ENCODE measurements at regions not wholly inside any gene's neighbourhood (a gene's known extent, or its start where the extent isn't known, plus 50 kb on each side); places are given as distances from the start of the nearest gene placed in this dataset.

DNA sequence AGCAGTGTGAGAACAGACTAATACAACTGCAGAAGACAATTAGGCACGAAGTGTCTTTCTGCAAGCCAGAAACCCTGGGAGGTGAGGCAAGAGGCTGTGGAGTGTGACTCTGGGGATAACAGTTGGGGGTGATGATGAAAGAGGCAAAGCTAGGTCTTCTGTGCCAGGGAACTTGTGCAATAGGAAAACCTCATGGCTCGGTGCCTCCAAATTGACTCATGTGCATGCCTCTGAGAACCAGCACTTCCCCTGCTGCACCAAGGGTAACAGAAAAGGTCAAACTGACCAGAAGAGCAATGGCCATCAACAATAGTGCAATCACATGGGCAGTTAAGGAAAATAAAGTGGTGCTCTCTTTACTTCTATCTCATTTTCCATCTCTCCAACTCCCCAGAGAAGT is 136.4 kb downstream of the SCG2 start (continued):
- TF ChIP-seq, protein P1, sequence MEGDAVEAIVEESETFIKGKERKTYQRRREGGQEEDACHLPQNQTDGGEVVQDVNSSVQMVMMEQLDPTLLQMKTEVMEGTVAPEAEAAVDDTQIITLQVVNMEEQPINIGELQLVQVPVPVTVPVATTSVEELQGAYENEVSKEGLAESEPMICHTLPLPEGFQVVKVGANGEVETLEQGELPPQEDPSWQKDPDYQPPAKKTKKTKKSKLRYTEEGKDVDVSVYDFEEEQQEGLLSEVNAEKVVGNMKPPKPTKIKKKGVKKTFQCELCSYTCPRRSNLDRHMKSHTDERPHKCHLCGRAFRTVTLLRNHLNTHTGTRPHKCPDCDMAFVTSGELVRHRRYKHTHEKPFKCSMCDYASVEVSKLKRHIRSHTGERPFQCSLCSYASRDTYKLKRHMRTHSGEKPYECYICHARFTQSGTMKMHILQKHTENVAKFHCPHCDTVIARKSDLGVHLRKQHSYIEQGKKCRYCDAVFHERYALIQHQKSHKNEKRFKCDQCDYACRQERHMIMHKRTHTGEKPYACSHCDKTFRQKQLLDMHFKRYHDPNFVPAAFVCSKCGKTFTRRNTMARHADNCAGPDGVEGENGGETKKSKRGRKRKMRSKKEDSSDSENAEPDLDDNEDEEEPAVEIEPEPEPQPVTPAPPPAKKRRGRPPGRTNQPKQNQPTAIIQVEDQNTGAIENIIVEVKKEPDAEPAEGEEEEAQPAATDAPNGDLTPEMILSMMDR (IDR thresholded peaks at IDR 0.05) = no peak
- TF ChIP-seq NFIC (IDR thresholded peaks at IDR 0.05; ENCODE audit: borderline replicate concordance) (peak; percentile 96), EP300 (IDR thresholded peaks at IDR 0.05; ENCODE audit: borderline replicate concordance in 1 of 2, low read depth in 1 of 2, low read length in 1 of 2) (peak in 1 of 2 experiments; percentile 88; a peak in 2 of 4 replicates), CHD2 (IDR thresholded peaks at IDR 0.05; ENCODE audit: low read length, partially characterized antibody) (no peak), JUND (IDR thresholded peaks at IDR 0.05) (peak; percentile 56)
- TF ChIP-seq, protein P2, sequence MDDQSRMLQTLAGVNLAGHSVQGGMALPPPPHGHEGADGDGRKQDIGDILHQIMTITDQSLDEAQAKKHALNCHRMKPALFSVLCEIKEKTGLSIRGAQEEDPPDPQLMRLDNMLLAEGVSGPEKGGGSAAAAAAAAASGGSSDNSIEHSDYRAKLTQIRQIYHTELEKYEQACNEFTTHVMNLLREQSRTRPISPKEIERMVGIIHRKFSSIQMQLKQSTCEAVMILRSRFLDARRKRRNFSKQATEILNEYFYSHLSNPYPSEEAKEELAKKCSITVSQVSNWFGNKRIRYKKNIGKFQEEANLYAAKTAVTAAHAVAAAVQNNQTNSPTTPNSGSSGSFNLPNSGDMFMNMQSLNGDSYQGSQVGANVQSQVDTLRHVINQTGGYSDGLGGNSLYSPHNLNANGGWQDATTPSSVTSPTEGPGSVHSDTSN (IDR thresholded peaks at IDR 0.05) = peak; percentile 66

DNA sequence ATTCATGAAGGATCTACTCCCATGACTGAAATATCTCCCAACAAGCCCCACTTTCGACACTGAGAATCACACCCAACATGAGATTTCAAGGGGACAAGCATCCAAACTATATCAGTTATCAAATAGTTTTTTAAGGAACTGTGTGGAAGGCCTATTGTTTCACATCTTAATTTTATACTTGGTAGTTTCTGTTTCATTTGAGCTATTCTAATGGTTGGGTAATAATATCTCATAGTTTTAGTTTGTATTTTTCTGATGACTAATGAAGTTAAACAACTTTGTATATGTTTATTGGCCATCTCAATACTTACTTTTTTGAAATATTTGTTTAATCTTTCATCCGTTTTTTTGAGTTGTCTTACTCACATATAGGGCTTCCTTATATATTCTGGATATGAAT is 135.0 kb downstream of the SCG2 start:
- Histone ChIP-seq H4K20me1 (ENCODE audit: insufficient read depth) (no peaks in the 10 kb centered on the region), H3K4me2 (no peak overlapping the region), H3K27me3 (ENCODE audit: insufficient read depth) (no peaks in the 10 kb centered on the region), H3K9me2 (no peaks in the 10 kb centered on the region), H2AFZ (ENCODE audit: low read depth) (no peak overlapping the region), H3K27ac (ENCODE audit: low read depth in 2 of 2, low read length in 1 of 2) (no peak overlapping the region), H3K36me3 (replicated peaks in 1 of 2; ENCODE audit: control insufficient read depth in 1 of 2, insufficient read depth in 2 of 2, low read length in 1 of 2) (no peaks in the 10 kb centered on the region), H3K4me1 (ENCODE audit: control insufficient read depth in 1 of 2, insufficient read depth in 2 of 2, low read depth in 1 of 2, low read length in 1 of 2) (peaks cover 9 to 16% of the 10 kb centered on the region in 2 experiments; a peak in 2 of 4 replicates), H3K79me2 (ENCODE audit: insufficient read depth) (no peaks in the 10 kb centered on the region), H3K9ac (no peak overlapping the region), H3F3A (replicated peaks; ENCODE audit: insufficient read depth) (peaks cover 2% of the 10 kb centered on the region), H3K4me3 (ENCODE audit: low read depth in 2 of 2, low read length in 1 of 2) (no peak overlapping the region), H3K9me3 (no peaks in the 10 kb centered on the region)
- CTCF ChIA-PET = interaction anchor here (2.6 kb wide), 1 partner anchor 8 kb away, joined by 9 read pairs; no protein-coding TSS in a partner anchor
- DNase-seq = no peak
- WGBS (ENCODE audit: low lambda C conversion rate) = 19% methylated on average over 2 of the region's 2 CpGs
- POLR2A ChIA-PET = no interaction called here
- no peak for TF ChIP-seq EZH2phosphoT487 (IDR thresholded peaks at IDR 0.05; ENCODE audit: borderline replicate concordance, low read depth)
- TF ChIP-seq FOSL2 (IDR thresholded peaks at IDR 0.05; ENCODE audit: borderline replicate concordance, low read depth) = no peak
- TF ChIP-seq, protein P3, sequence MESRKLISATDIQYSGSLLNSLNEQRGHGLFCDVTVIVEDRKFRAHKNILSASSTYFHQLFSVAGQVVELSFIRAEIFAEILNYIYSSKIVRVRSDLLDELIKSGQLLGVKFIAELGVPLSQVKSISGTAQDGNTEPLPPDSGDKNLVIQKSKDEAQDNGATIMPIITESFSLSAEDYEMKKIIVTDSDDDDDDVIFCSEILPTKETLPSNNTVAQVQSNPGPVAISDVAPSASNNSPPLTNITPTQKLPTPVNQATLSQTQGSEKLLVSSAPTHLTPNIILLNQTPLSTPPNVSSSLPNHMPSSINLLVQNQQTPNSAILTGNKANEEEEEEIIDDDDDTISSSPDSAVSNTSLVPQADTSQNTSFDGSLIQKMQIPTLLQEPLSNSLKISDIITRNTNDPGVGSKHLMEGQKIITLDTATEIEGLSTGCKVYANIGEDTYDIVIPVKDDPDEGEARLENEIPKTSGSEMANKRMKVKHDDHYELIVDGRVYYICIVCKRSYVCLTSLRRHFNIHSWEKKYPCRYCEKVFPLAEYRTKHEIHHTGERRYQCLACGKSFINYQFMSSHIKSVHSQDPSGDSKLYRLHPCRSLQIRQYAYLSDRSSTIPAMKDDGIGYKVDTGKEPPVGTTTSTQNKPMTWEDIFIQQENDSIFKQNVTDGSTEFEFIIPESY (IDR thresholded peaks at IDR 0.05; ENCODE audit: borderline replicate concordance, low read depth) = no peak
- TF ChIP-seq TAF1 (IDR thresholded peaks at IDR 0.05; ENCODE audit: borderline replicate concordance, low read depth, low read length) = no peak
- no peak for TF ChIP-seq YY1 (IDR thresholded peaks at IDR 0.05; ENCODE audit: low read depth)
- TF ChIP-seq RCOR1 (IDR thresholded peaks at IDR 0.05; ENCODE audit: low read length) = no peak
- no peak for TF ChIP-seq RXRA (IDR thresholded peaks at IDR 0.05; ENCODE audit: borderline replicate concordance, low read depth)
- TF ChIP-seq SIN3A (IDR thresholded peaks at IDR 0.05; ENCODE audit: borderline replicate concordance, low read depth, low read length) = no peak
- TF ChIP-seq, protein P4, sequence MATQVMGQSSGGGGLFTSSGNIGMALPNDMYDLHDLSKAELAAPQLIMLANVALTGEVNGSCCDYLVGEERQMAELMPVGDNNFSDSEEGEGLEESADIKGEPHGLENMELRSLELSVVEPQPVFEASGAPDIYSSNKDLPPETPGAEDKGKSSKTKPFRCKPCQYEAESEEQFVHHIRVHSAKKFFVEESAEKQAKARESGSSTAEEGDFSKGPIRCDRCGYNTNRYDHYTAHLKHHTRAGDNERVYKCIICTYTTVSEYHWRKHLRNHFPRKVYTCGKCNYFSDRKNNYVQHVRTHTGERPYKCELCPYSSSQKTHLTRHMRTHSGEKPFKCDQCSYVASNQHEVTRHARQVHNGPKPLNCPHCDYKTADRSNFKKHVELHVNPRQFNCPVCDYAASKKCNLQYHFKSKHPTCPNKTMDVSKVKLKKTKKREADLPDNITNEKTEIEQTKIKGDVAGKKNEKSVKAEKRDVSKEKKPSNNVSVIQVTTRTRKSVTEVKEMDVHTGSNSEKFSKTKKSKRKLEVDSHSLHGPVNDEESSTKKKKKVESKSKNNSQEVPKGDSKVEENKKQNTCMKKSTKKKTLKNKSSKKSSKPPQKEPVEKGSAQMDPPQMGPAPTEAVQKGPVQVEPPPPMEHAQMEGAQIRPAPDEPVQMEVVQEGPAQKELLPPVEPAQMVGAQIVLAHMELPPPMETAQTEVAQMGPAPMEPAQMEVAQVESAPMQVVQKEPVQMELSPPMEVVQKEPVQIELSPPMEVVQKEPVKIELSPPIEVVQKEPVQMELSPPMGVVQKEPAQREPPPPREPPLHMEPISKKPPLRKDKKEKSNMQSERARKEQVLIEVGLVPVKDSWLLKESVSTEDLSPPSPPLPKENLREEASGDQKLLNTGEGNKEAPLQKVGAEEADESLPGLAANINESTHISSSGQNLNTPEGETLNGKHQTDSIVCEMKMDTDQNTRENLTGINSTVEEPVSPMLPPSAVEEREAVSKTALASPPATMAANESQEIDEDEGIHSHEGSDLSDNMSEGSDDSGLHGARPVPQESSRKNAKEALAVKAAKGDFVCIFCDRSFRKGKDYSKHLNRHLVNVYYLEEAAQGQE (IDR thresholded peaks at IDR 0.05; ENCODE audit: low read depth, low read length) = no peak
- no peak for TF ChIP-seq FOXM1 (IDR thresholded peaks at IDR 0.05; ENCODE audit: low read depth)
- no peak for TF ChIP-seq TCF12 (IDR thresholded peaks at IDR 0.05)
- TF ChIP-seq, protein P5, sequence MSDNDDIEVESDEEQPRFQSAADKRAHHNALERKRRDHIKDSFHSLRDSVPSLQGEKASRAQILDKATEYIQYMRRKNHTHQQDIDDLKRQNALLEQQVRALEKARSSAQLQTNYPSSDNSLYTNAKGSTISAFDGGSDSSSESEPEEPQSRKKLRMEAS (IDR thresholded peaks at IDR 0.05; ENCODE audit: low read depth) = no peak
- TF ChIP-seq, protein P1 (IDR thresholded peaks at IDR 0.05) = no peak
- TF ChIP-seq, protein P6, sequence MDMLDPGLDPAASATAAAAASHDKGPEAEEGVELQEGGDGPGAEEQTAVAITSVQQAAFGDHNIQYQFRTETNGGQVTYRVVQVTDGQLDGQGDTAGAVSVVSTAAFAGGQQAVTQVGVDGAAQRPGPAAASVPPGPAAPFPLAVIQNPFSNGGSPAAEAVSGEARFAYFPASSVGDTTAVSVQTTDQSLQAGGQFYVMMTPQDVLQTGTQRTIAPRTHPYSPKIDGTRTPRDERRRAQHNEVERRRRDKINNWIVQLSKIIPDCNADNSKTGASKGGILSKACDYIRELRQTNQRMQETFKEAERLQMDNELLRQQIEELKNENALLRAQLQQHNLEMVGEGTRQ (IDR thresholded peaks at IDR 0.05; ENCODE audit: borderline replicate concordance, low read depth, low read length) = no peak
- TF ChIP-seq EP300 (IDR thresholded peaks at IDR 0.05; ENCODE audit: borderline replicate concordance in 1 of 2, low read depth in 1 of 2, low read length in 1 of 2) = no peak

Measured in SK-N-SH (cell line).